NCI-H1417 treated with DMSO at 0.1 percent for 48 hours (cell line): ENCODE measurements at regions not wholly inside any gene's neighbourhood (a gene's known extent, or its start where the extent isn't known, plus 50 kb on each side); places are given as distances from the start of the nearest gene placed in this dataset.
A peak's percentile ranks its signal among the peaks of the same experiment; 100 is the strongest.

Experiments used
- DNase-seq: peaks from one replicate; lab custom pipeline; 2025; lab: John Stamatoyannopoulos, UW

- no peak for DNase-seq
Observed at GRCh38 chr3:182592747-182593146, 200.6 kb upstream of the ATP11B start.

GRCh38 chr3:182596676-182597410 lies 196.5 kb upstream of the ATP11B start:
- DNase-seq: peak; percentile 99

- DNase-seq: no peak
Observed at GRCh38 chr3:182597621-182598041, 195.7 kb upstream of the ATP11B start.

- DNase-seq: no peak
Observed at GRCh38 chr3:182601597-182601996, 191.7 kb upstream of the ATP11B start.

GRCh38 chr3:182603501-182603900 lies 189.8 kb upstream of the ATP11B start:
- no peak for DNase-seq

- no peak for DNase-seq
Observed at GRCh38 chr3:182605882-182606611, 187.3 kb upstream of the ATP11B start.

GRCh38 chr3:182606905-182607504 lies 186.3 kb upstream of the ATP11B start:
- DNase-seq: no peak

GRCh38 chr3:182608832-182609231 lies 184.5 kb upstream of the ATP11B start:
- DNase-seq: no peak

- DNase-seq: no peak
Observed at GRCh38 chr3:182609575-182610156, 183.6 kb upstream of the ATP11B start.

GRCh38 chr3:182612332-182612731 lies 181.0 kb upstream of the ATP11B start:
- no peak for DNase-seq

- DNase-seq: no peak
Observed at GRCh38 chr3:182617500-182617899, 175.8 kb upstream of the ATP11B start.

GRCh38 chr3:182618085-182618732 lies 175.1 kb upstream of the ATP11B start:
- peak; percentile 45 for DNase-seq

GRCh38 chr3:182618981-182619591 lies 174.2 kb upstream of the ATP11B start:
- DNase-seq: no peak

- no peak for DNase-seq
Observed at GRCh38 chr3:182620723-182621434, 172.4 kb upstream of the ATP11B start.

GRCh38 chr3:182621435-182622240 lies 171.7 kb upstream of the ATP11B start:
- no peak for DNase-seq

GRCh38 chr3:182622241-182622545 lies 171.1 kb upstream of the ATP11B start:
- DNase-seq: no peak

GRCh38 chr3:182626484-182627467 lies 166.5 kb upstream of the ATP11B start:
- DNase-seq: no peak

GRCh38 chr3:182628531-182628930 lies 164.8 kb upstream of the ATP11B start:
- DNase-seq: no peak

GRCh38 chr3:182629521-182629920 lies 163.8 kb upstream of the ATP11B start:
- DNase-seq: no peak
